HL-60/S4 (cell line): ENCODE measurements at regions not wholly inside any gene's neighbourhood (a gene's known extent, or its start where the extent isn't known, plus 50 kb on each side); places are given as distances from the start of the nearest gene placed in this dataset.
"Not testable (repeated sequence)": the region's sequence is repeated elsewhere in the genome, so short reads cannot be mapped to it uniquely, and the experiment has no call there.

Source experiments
- in situ Hi-C: fragments of 300-500 bp; cut with MboI; formaldehyde crosslinking; loops from 2 replicates; pipeline ENCODE4 v1.14.3; 2022; ENCODE audit warnings: low sequenced_read_pairs

GRCh38 chr1:201636097-201636496 lies 97.2 kb downstream of the NAV1 start:
- in situ Hi-C loops = no loop called here

- in situ Hi-C loops = no loop called here
Measured at GRCh38 chr1:201636510-201636971, 97.6 kb downstream of the NAV1 start.

- in situ Hi-C loops = no loop called here
Measured at GRCh38 chr1:201637282-201638079, 98.6 kb downstream of the NAV1 start.

- in situ Hi-C loops = no loop called here
Measured at GRCh38 chr1:201639391-201639790, 100.5 kb downstream of the NAV1 start.

- in situ Hi-C loops = no loop called here
Measured at GRCh38 chr1:201639826-201640225, 100.9 kb downstream of the NAV1 start.

GRCh38 chr1:201640624-201641023 lies 101.7 kb downstream of the NAV1 start:
- in situ Hi-C loops = no loop called here

GRCh38 chr1:201641524-201642253 lies 102.8 kb downstream of the NAV1 start:
- in situ Hi-C loops = no loop called here

- in situ Hi-C loops = no loop called here
Measured at GRCh38 chr1:201643835-201644104, 104.8 kb downstream of the NAV1 start.

GRCh38 chr1:201644197-201644596 lies 105.3 kb downstream of the NAV1 start:
- in situ Hi-C loops = no loop called here

- in situ Hi-C loops = not testable (repeated sequence)
Measured at GRCh38 chr1:201645000-201645399, 106.1 kb downstream of the NAV1 start.

- in situ Hi-C loops = no loop called here
Measured at GRCh38 chr1:201645956-201646355, 107.0 kb downstream of the NAV1 start.

- in situ Hi-C loops = no loop called here
Measured at GRCh38 chr1:201646411-201647022, 107.6 kb downstream of the NAV1 start.

- in situ Hi-C loops = no loop called here
Measured at GRCh38 chr1:201647094-201647493, 108.2 kb downstream of the NAV1 start.

GRCh38 chr1:201647722-201648065 lies 108.8 kb downstream of the NAV1 start:
- in situ Hi-C loops = no loop called here

GRCh38 chr1:201648066-201648906 lies 109.4 kb downstream of the NAV1 start:
- in situ Hi-C loops = no loop called here

GRCh38 chr1:201648907-201649721 lies 110.2 kb downstream of the NAV1 start:
- in situ Hi-C loops = no loop called here

- in situ Hi-C loops = no loop called here
Measured at GRCh38 chr1:201649761-201650622, 111.1 kb downstream of the NAV1 start.

GRCh38 chr1:201650623-201650933 lies 111.7 kb downstream of the NAV1 start:
- in situ Hi-C loops = no loop called here

- in situ Hi-C loops = no loop called here
Measured at GRCh38 chr1:201652181-201652580, 113.3 kb downstream of the NAV1 start.

- in situ Hi-C loops = no loop called here
Measured at GRCh38 chr1:201653233-201653632, 114.3 kb downstream of the NAV1 start.
